GM12875 (cell line): ENCODE measurements at regions not wholly inside any gene's neighbourhood (a gene's known extent, or its start where the extent isn't known, plus 50 kb on each side); places are given as distances from the start of the nearest gene placed in this dataset.

Experiments
- H3K4me3 ChIP-seq: one replicate; pipeline ENCODE4 v1.5.1; 2011; ENCODE audit warnings: low read depth, low read length, control low read depth
- CTCF ChIP-seq: IDR thresholded peaks from 2 replicates; pipeline ENCODE4 v1.5.1; 2011; ENCODE audit warnings: low read depth, mild to moderate bottlenecking, control low read depth, inconsistent platforms, low read length, moderate library complexity, borderline replicate concordance; ENCODE audit not compliant: insufficient read depth

DNA sequence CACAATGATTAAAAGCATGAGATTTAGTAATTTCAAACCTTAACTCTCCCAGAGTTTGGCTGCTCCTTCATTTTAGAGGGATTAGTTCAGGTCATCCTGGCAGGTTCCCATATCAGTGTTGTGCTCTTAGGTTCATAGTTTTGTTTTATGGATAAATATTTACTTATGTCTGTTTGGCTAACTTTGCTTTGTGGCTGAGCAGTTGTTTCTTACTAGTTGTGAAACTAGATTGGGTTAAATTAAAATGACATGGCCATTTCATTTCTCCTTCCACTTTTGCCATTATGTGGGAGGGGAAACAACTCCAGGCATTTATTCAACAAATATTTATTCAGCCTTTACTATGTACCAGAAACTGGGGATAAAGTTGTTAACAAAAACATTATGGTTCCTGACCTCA lies 158.8 kb downstream of the TMTC3 start:
- TF ChIP-seq CTCF = no peak
- H3K4me3 ChIP-seq = no peak overlapping the region

GRCh38 chr12:88303335-88303734 lies 161.2 kb downstream of the TMTC3 start:
- H3K4me3 ChIP-seq = no peak overlapping the region
- TF ChIP-seq CTCF = no peak

- no peak overlapping the region for H3K4me3 ChIP-seq
- TF ChIP-seq CTCF = no peak
These were observed 163.3 kb downstream of the TMTC3 start for GRCh38 chr12:88305254-88305890.

DNA sequence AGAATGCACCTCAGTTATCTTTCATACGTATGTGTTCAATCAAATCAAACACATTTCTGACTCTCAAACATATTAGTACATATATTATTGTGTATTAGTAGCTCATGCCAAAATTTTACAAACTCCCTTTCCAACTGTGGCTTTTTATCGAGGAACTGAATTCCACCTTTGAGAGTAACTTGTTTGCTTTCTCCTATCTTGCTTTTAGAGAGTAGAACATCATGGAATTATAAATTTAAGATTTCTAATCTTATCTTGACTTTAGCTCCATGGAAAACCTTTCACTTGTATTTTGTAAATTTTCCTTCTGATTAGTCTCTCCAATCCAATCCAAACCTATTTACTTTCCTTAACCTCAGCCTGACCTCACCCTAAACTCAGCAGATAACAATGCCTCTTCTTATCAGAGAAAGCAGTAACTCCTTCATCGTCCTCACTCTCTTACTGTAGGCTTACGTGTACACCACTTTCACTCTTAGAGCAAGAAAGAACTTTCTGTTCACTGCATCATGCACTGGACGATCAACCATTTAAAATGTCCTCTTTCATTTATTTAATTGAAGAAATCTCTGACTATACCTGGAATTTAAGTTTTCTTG lies 164.5 kb downstream of the TMTC3 start:
- no peak for TF ChIP-seq CTCF
- H3K4me3 ChIP-seq = no peak overlapping the region

GRCh38 chr12:88307961-88308360 lies 165.9 kb downstream of the TMTC3 start:
- no peak for TF ChIP-seq CTCF
- no peak overlapping the region for H3K4me3 ChIP-seq

GRCh38 chr12:88308825-88309224 lies 166.7 kb downstream of the TMTC3 start:
- TF ChIP-seq CTCF = no peak

DNA sequence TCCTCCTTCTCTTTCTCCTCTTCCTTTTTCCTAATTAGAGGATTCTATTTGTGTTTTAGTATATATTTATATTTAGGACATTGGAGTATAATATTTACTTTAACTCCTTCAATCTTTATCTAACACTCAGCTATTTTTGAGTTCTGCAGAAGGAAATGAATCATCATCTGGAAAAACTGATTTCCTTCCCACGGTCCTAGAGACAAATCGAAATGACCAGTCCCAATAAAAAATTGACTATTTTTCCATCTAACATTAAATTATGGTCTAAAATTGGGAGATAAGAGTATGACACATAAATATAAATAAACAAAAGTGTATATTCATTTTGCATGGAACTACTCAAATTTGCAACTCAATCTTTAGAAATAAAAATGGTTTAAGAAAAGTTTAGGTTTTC lies 167.4 kb downstream of the TMTC3 start:
- no peak for TF ChIP-seq CTCF
- H3K4me3 ChIP-seq = no peak overlapping the region

More at GRCh38 chr12:88308825-88309224, 166.7 kb downstream of the TMTC3 start:
- no peak overlapping the region for H3K4me3 ChIP-seq
